T-helper 1 cell (primary cell): ENCODE measurements at regions not wholly inside any gene's neighbourhood (a gene's known extent, or its start where the extent isn't known, plus 50 kb on each side); places are given as distances from the start of the nearest gene placed in this dataset.

ENCODE experiments used
- DNase-seq, 5 donors: peaks; one replicate each; pipeline ENCODE4 v3.0.0-alpha.2; 2012 to 2020

DNA sequence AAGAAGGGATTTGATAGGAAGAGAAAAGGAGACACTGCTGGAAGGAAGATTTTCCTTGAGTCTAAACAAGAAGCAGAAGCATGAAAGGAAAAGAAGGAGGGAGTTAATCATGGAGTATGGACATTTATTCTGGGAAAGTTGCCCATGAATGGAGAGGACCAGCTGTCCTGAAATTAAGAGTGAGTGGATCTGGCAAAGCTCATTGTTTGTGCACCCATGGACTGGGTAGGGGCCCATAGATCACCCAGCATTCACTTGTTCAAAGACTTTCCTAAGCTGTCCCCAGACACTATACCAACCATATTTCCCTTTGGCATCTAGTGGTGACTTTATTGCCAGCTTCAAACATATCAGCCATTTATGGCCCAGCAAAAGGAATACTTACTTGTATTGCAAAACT, 422.7 kb downstream of the FBXO15 start:
- DNase-seq = no peak

DNA sequence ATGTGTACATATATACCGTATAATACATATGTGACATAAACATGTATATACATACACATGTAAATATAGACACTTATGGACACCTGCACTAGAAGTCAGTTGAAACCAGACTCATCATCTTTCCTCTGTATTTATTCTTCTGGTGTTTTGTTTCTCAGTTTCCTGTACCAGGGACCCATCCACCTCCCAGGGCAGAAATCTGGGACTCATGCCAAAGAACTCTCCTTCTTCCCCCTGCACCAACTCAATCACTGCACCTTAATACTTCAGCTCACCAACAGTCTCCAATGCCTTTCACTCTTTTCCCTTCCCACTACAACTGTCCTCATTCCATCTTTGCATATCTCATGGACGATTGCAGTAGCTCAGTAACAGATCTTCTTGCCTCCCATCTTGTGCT, 428.0 kb downstream of the FBXO15 start:
- DNase-seq = no peak

DNA sequence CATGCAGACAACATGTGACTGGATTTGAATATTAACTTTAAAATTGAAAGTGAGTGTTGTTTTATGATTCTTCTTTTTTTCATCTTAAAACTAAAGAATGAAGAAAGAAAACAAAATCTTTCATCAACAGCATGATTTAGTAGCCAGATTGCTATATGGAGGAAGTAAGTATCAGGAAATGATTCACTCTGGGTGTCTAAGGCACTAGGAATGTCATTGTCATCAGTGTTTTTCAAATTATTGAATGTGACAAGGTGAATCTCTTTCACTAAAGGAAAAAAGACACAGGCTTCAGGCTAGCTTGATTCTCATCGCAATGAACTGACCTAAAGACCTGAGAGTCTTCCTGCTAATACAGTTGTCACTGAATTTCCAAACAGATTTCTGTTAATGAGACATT, 430.1 kb downstream of the FBXO15 start:
- no peak for DNase-seq

DNA sequence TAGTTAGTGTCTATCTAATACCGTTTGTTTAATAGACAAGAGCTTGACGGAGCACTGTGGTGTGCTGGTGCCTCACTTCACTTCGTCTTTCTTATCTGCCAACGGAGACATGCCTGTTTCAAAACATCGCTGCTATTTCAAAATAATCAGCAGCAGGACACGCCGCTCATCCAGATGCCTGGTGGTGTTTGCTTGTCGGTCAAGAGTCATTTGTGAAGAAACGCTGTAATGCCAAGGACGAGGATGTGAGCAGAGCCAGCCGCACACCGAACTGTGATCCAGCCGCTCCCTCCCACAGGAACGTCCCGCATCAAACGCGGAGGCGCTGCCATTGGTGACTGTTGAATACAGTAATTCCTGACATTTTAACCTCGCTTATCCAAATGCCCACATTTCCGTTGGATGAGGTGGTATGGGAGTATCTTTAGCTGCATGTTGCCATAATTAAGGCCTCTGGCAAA, 432.4 kb downstream of the FBXO15 start:
- no peak for DNase-seq

DNA sequence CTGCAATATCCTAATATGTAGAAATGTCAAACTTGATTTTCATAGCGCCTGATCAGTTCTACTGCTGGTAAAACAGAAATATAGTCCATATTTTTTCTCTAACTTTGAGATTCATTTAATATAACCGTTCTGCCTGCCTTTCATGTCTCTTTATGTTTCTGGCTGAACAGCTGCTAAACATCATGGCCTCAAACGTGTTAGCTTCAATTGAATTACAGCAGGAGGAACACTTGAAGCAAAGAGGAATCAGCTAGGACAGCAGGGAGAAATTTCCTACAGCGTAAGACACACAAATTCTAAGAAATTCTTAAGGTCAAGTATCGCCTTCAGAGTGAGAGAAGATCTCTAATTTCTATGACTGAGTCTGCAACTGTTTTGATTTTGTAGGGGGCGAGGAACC, 433.2 kb downstream of the FBXO15 start:
- DNase-seq = no peak

DNA sequence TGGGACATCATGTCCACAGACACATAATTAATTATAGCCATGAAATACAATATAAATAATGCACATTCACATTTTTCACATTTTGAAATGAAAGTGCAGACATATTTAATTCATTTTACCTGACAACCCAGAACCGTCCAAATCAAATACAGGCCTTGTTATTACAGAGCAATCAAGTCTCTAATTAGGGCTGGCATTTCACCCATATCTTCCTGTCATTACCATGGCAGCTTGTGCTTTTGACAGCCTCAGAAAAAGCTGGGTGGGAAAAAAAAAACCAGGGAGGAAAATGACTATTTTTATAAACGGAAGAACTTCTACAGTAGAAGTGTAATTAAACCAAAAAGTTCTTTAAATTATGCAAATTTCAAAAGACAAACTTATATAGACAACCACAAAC, 436.4 kb downstream of the FBXO15 start:
- no peak for DNase-seq

DNA sequence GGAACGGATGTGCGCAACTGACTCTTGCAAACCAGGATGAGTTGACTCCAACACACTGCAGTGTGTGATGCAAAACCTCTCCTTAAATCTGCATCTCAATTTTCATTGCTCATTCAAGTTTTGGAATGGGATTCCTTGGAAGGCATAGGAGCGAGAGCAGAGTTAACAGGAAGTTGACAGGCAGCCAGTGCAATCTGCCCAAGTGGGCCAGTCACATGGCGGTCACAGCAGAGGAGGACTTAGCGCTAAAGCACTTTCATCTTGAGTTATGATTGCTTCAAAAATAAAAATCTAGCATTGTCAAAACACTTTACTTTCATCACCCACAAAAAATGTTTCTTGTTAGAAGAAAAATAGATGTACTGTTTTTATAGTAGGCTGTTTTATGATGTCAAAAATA, 439.0 kb downstream of the FBXO15 start:
- no peak for DNase-seq

DNA sequence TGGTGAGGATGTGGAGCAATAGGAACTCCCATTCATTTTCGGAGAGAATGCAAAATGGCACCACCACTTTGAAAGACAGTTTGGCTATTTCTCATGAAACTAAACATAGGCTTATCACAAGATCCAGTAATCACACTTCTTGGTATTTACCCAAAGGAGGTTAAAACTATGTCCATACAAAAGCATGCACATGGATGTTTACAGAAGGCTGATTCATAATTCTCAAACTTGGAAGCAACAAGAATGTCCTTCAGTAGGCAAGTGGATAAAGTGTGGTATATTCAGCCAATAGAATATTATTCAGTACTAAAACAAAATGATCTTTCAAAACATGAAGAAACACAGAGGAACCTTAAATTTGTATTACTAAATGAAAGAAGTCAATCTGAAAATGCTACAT, 440.6 kb downstream of the FBXO15 start:
- no peak for DNase-seq

DNA sequence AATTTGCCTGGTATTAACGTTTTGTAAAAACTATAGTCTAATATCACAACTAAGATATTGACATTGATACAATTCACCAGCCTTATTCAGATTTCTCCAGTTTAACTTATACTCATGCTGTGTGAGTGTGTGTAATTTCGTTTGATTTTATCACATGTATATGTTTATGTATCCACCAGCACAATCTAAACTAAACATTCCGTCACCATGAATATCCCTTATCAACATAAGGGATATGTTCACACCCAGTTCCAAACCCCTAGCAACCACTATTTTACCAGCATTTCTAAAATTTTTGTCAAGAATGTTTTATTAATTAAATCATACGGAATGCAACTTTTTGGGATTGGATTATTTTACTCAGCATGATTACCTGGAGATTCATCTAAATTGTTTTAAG, 450.3 kb downstream of the FBXO15 start:
- no peak for DNase-seq

DNA sequence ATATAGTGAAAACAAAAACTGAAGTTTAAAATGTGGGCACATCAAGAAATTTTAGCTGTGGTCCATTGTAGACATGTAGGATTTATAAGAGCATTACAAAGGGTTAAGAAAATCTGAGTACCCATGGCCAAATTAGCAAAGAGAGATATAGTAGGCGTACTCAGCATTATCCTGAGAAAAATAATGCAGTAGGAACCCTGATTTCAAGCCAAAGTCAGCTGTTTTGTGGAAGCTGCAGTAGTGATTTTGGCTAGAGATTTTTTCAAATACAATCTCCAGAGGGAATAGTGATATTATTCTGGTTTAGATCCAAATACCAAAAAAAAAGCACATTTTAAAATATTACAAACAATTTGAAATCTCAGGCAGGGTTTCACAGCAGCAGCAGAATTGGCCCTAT, 450.9 kb downstream of the FBXO15 start:
- DNase-seq = no peak

DNA sequence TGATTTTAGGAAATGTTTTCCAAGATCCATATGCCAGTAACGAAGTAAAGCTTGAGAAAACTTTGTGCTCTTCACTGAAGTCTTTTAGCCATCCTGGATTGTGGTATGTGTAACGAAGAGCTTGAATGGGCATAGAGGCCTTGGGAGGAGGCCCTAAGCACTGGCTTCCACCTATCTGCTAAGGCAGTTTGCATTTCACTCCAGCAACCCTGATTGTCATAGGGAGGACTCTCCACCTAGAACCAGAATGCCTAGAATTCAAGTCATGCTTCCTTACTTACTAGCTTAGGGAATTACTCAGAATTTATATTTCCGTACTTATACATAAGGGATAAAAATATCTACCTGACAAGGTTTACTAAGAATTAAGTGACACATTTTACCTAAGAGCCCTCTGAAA, 451.5 kb downstream of the FBXO15 start:
- DNase-seq = no peak

DNA sequence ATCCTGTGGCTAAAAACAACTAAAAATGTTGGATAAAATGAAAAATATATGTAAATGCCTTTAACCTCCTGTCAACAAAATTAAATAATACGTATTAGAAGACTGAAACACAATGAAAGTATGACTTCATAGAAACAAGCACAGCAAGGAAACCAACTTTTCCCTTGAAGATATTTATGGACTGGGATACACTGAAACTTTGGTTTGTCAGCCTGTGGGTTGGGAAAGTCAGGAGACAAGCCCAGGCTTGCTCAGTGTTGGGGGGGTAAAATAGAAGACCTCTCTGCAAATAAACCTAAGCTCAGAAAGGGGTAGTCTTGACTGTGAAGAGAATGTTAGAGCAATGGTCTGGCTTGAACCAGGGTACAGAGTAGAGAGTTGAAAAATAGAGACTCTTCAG, 454.5 kb downstream of the FBXO15 start:
- no peak for DNase-seq

DNA sequence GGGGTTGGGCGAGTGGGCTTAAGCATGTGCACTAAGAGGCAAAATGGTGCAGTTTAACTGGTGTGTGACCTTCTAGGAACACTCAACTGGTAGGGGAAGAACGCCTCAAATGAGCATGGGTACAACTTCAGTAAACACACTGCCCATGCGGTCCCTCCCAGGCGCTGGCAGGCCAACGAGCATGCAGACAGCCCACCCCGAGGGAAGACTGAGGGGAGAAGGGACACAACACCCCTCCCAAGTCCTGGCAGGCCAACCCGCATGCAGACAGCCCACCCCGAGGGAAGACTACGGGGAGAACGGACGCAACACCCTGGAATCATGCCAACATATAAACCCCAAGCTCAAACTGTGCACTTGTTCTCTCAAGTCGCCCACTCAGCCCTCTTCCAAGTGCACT, 456.0 kb downstream of the FBXO15 start:
- DNase-seq = no peak

DNA sequence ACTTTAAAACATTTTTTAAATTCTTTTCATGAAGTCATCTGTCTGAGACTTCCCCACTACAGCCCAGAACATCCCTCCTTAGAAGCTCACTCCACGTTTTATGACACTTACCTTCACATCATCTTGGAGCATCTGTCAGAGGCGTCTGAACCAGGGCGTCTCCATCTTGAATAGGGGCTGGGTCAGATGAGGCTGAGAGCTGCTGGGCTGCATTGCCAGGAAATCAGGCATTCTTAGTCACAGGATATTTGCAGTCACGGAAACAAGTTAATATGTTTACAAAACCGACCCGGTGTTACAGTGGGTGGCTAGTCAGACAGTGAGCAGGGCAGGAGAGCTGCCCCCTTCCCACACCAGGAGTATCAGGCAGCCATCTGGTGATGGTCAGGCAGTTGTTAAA, 456.5 kb downstream of the FBXO15 start:
- no peak for DNase-seq

DNA sequence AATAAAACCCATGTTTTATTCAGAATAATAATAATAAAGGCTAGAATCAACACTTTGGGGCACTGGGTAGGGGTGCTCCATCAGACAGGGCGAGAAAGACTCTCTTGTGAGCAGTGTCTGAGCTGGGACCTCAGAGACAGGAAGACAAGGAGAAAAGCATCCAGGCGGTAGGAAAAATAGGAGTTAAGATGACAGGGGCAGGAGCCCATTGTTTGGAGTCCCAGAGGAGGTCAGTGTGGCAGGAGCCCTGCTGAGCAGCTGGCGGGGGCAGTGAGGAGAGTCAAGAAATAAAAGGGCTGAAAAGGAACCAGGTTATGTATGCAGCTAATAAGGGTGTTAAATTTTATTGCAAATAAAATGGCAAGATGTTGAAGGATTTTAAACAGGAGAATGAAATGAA, 457.4 kb downstream of the FBXO15 start:
- no peak for DNase-seq

DNA sequence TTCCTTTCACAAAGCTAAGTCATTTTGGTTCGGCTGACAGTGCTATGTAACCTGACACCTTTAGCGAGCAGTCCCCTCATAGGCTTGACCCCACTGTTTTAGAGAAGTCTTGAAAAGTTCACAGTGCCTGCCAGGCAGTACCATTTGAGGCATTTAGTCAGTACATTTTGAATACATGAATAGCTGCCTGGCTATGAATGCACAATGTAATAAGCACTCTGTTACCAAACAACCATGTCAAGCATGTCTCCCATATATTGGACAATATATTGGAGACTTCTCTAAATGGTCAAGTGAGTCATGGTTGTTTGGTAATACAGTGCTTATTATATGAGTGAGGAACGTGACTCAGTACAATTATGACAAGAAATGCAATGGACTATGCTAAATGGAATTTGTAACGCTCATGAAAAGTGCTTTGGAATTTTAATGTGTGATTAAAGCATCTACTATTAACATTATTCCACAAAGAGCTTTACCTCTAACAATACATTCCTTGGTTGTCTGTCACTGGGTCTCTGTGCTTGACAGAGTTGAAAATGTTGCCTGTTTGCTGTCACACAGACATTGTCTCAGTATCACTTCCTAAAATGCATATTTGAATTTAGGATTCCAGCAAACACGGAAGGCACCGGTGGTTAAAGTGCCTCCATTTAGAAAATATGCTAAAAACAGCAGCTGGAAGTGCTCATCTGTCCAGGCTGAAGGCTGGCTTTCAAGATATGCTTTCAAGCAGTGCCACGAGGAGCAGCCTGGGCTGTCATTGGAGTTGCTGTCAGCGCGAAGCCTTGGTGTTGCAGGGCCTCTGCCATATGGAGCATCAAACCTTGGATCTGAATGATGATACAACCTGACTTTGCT, 458.6 kb downstream of the FBXO15 start:
- no peak for DNase-seq

DNA sequence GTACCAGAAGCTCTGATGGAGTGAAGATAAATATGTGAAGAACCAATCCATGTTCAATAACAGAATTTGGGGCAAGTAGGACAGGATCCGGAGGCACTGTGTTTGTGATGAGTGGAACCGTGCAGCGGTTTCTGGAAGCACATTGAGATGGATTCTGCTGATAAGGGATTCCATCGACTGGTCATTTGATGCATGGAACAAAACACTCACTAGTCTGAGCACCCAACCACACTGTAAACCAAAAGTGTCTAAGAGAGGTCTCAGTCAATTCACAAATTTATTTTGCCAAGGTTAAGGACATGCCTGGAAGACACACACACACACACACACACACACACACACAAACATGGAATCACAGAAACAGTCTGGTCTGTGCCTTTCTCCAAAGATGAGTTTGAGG, 459.5 kb downstream of the FBXO15 start:
- DNase-seq = no peak

DNA sequence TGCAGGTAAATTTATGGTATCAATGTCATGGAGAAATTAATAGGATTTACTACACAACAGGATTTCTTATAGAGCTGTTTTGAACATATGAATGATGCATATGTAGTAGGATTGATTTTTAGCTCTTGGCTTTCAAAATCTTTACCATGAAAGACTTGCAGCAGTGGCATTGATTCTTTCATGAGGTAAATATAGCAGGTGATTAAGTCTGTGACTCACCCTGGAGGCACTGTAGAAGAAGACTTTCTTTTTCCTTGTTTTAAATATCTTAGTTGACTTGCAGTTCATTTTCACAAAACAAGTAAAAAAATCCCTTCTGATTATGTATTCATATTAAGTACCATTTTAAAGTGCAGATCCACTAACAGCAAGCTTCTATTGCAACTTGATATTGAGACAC, 463.0 kb downstream of the FBXO15 start:
- DNase-seq = no peak

DNA sequence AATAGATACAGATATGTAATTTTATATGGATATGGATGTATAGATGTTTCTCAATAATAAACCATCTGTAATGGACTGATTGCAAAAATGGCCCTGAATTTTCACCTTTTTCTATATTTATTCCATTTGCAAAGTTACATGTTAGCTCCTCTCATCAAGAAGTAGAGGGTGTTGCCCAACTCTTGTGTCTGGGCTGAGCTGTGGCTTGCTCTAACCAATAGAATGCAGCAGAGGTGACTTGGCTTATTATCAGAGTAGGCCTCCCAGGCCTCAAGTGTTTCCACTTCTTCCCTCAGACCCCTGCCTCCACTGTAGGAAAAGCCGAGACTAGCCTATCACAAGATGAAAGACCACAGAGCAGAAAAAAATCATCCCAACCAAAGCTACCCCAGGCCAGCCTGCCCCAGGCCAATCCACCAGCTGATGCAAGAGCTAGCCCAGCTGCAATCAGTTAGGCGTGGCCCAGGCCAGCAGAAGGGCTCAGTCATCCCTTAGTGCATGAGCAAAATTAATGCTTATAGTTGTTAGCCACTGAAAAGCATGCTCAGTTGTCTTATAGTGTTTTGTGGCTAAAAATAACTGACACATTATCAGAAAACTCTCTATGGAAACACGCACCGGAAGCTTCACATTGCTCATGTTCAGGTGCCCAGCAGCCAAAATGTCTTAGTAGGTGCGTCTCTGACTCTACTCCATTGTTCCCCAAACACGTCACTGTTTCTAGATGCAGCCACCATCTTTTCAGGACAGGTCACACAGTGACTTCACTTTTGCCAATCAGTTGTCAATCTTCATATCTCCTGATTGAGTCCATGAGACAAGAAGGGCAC, 464.0 kb downstream of the FBXO15 start:
- DNase-seq = no peak

DNA sequence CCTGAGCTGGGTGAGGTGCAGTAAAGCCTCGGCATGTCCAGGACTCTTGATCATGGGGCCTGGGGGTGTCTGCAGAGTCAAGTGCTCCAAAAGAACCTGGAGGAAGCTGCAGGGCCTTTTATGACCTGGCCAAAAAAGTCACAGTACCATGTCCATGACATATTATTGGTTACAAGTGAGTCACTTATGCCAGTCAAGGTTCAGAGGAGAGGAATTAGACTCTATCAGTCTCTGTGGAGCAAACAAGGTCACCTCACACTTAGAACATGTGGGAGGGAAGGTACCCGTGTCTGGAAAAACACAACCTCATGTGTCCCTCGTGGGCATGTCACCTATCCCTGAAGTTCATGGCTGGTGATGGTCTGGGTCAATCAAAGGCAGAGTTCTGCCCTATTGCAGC, 465.7 kb downstream of the FBXO15 start:
- no peak for DNase-seq

DNA sequence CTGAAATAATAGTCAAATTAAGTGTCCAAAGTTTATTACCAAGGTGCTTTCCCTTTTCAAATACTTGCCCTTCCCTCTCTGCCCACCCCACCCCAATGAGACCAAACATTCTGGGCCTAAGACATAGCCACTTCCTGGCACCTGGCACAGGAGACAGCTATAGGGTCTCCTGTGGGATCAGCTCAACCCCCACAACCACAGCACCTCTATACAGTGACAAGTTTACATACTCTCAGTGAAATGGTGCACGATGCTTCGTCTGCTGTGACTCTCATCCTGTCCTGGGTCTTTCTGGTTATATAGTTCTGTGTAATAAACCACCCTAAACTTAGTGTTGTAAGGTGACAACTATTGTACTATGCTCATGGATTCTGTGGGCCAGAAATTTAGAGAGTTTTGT, 466.2 kb downstream of the FBXO15 start:
- no peak for DNase-seq

DNA sequence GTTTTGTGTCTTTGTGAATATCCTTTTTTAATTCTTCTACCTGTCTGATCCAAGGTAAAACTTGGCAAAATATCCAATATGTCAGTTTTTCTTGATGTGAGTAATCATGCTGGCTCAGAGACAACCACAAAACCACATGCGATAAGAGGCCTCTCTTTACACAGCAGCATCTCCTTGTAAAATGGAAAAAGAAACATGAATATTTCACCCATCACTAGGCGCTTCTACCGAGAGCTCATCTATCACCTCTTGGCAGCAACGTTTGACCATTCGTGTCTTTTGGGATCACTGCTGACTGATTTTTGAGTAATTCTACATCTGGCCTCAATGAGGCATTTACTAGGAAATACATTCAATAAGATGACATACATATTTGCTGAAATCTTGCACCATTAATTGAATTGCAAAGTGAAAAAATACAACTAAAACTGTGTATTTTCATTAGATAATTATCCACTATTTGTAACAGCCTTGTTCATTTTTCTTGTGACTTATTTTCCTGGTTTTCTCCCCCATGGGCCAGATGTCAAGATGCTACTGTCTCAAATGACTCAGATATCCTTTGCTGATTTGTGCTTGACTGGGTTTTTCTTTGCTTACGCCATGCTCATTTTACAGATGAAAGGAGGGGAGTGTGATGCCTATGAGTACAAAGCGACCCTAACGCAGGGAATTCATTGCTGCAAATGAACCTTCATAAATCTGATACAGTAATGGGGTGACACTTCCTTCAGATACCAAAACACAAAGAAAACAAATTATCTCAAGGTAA, 467.5 kb downstream of the FBXO15 start:
- DNase-seq = no peak

DNA sequence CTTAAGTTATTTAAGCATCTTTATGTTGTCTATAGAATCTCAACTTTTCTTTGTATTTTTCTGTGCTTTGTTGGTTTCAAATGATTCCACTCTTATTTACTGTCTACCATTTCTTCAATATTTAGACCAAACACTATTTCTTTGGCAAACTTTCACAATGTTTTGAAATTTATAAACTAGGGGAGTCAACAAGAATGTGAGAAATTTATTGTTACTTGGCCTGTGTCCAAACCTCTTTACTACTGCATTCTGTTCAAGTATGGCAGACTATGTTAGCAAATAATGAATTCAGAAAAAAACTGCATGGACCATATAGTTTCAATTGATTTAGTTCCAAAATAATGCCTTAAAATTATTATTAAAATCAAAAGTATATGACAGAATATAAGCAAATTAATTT, 470.2 kb downstream of the FBXO15 start:
- no peak for DNase-seq
